ENCODE measurements at regions not wholly inside any gene's neighbourhood (a gene's known extent, or its start where the extent isn't known, plus 50 kb on each side); places are given as distances from the start of the nearest gene placed in this dataset.

- Histone ChIP-seq H3K4me1 (replicated peaks; ENCODE audit: insufficient read depth) (no peaks in the 10 kb centered on the region), H3F3A (ENCODE audit: insufficient read depth, low read depth) (no peaks in the 10 kb centered on the region), H3K36me3 (ENCODE audit: low read depth) (no peaks in the 10 kb centered on the region), H3K4me2 (no peak overlapping the region), H3K9me3 (ENCODE audit: insufficient read depth, low read depth) (no peaks in the 10 kb centered on the region), H3K9me2 (ENCODE audit: insufficient read depth) (no peaks in the 10 kb centered on the region), H3K27me3 (ENCODE audit: insufficient read depth, low read depth) (no peaks in the 10 kb centered on the region), H3K27ac (no peak overlapping the region), H3K79me2 (ENCODE audit: low read depth) (no peaks in the 10 kb centered on the region), H4K20me1 (ENCODE audit: insufficient read depth) (no peaks in the 10 kb centered on the region), H2AFZ (no peak overlapping the region), H3K4me3 (no peak overlapping the region)
- TF ChIP-seq CTCF (conservative IDR thresholded peaks at IDR 0.05) (no peak), EZH2 (IDR thresholded peaks at IDR 0.05; ENCODE audit: low read depth) (no peak)
- BruUV-seq (replicated peaks): no TSS peak
- ChIA-PET CTCF (no interaction called here), POLR2A (ENCODE audit: unreplicated experiment) (no interaction called here)
- no peak for DNase-seq
- intact Hi-C loops (cut with micrococcal nuclease; ENCODE audit: unreplicated experiment): no loop called here
These were observed 302.0 kb downstream of the DIPK2A start for GRCh38 chr3:144273601-144274000.

- POLR2A ChIA-PET (ENCODE audit: unreplicated experiment): no interaction called here
- no peak for TF ChIP-seq EZH2 (IDR thresholded peaks at IDR 0.05; ENCODE audit: low read depth)
- no peak for DNase-seq
- H3F3A ChIP-seq (ENCODE audit: insufficient read depth, low read depth): no peaks in the 10 kb centered on the region
- H3K27me3 ChIP-seq (ENCODE audit: insufficient read depth, low read depth): no peaks in the 10 kb centered on the region
- H3K4me2 ChIP-seq: no peak overlapping the region
- H4K20me1 ChIP-seq (ENCODE audit: insufficient read depth): no peaks in the 10 kb centered on the region
- BruUV-seq (replicated peaks): no TSS peak
- H2AFZ ChIP-seq: no peak overlapping the region
- no peaks in the 10 kb centered on the region for H3K9me3 ChIP-seq (ENCODE audit: insufficient read depth, low read depth)
- no peaks in the 10 kb centered on the region for H3K9me2 ChIP-seq (ENCODE audit: insufficient read depth)
- no peak overlapping the region for H3K27ac ChIP-seq
- H3K36me3 ChIP-seq (ENCODE audit: low read depth): no peaks in the 10 kb centered on the region
- no peaks in the 10 kb centered on the region for H3K4me1 ChIP-seq (replicated peaks; ENCODE audit: insufficient read depth)
- CTCF ChIA-PET: no interaction called here
- no peak overlapping the region for H3K4me3 ChIP-seq
- intact Hi-C loops (cut with micrococcal nuclease; ENCODE audit: unreplicated experiment): no loop called here
- no peaks in the 10 kb centered on the region for H3K79me2 ChIP-seq (ENCODE audit: low read depth)
These were observed 303.4 kb downstream of the DIPK2A start for GRCh38 chr3:144275005-144275404.

GRCh38 chr3:144282313-144282712, 310.7 kb downstream of the DIPK2A start:
- Histone ChIP-seq H3K4me3 (no peak overlapping the region), H3K27ac (no peak overlapping the region), H3K4me1 (replicated peaks; ENCODE audit: insufficient read depth) (no peaks in the 10 kb centered on the region), H3K9me3 (ENCODE audit: insufficient read depth, low read depth) (no peaks in the 10 kb centered on the region), H3K4me2 (no peak overlapping the region), H4K20me1 (ENCODE audit: insufficient read depth) (no peaks in the 10 kb centered on the region), H3F3A (ENCODE audit: insufficient read depth, low read depth) (no peaks in the 10 kb centered on the region), H3K36me3 (ENCODE audit: low read depth) (no peaks in the 10 kb centered on the region), H3K27me3 (ENCODE audit: insufficient read depth, low read depth) (no peaks in the 10 kb centered on the region), H3K79me2 (ENCODE audit: low read depth) (no peaks in the 10 kb centered on the region), H2AFZ (no peak overlapping the region), H3K9me2 (ENCODE audit: insufficient read depth) (no peaks in the 10 kb centered on the region)
- no TSS peak for BruUV-seq (replicated peaks)
- TF ChIP-seq EZH2 (IDR thresholded peaks at IDR 0.05; ENCODE audit: low read depth): no peak
- TF ChIP-seq CTCF (conservative IDR thresholded peaks at IDR 0.05): no peak
- POLR2A ChIA-PET (ENCODE audit: unreplicated experiment): no interaction called here
- CTCF ChIA-PET: no interaction called here
- intact Hi-C loops (cut with micrococcal nuclease; ENCODE audit: unreplicated experiment): no loop called here
- DNase-seq: no peak

GRCh38 chr3:144286235-144286910, 314.8 kb downstream of the DIPK2A start:
- intact Hi-C loops (cut with micrococcal nuclease; ENCODE audit: unreplicated experiment): no loop called here

More at GRCh38 chr3:144286235-144286910, 314.8 kb downstream of the DIPK2A start:
- no peaks in the 10 kb centered on the region for H3K27me3 ChIP-seq (ENCODE audit: insufficient read depth, low read depth)
- no peak for DNase-seq
- no TSS peak for BruUV-seq (replicated peaks)
- H3K36me3 ChIP-seq (ENCODE audit: low read depth): no peaks in the 10 kb centered on the region
- POLR2A ChIA-PET (ENCODE audit: unreplicated experiment): no interaction called here
- TF ChIP-seq EZH2 (IDR thresholded peaks at IDR 0.05; ENCODE audit: low read depth) (no peak), CTCF (conservative IDR thresholded peaks at IDR 0.05) (no peak)
- no peaks in the 10 kb centered on the region for H3K4me1 ChIP-seq (replicated peaks; ENCODE audit: insufficient read depth)
- H2AFZ ChIP-seq: no peak overlapping the region
- H4K20me1 ChIP-seq (ENCODE audit: insufficient read depth): no peaks in the 10 kb centered on the region
- CTCF ChIA-PET: no interaction called here
- no peaks in the 10 kb centered on the region for H3K9me3 ChIP-seq (ENCODE audit: insufficient read depth, low read depth)
- H3K79me2 ChIP-seq (ENCODE audit: low read depth): no peaks in the 10 kb centered on the region
- H3K9me2 ChIP-seq (ENCODE audit: insufficient read depth): no peaks in the 10 kb centered on the region
- H3K27ac ChIP-seq: no peak overlapping the region
- no peak overlapping the region for H3K4me3 ChIP-seq
- H3K4me2 ChIP-seq: no peak overlapping the region
- no peaks in the 10 kb centered on the region for H3F3A ChIP-seq (ENCODE audit: insufficient read depth, low read depth)

Measured in PC-9 (cell line).